AML-193 (cell line): ENCODE measurements at regions not wholly inside any gene's neighbourhood (a gene's known extent, or its start where the extent isn't known, plus 50 kb on each side); places are given as distances from the start of the nearest gene placed in this dataset.

ENCODE experiments used
- DNase-seq, 2 experiments: peaks; one replicate each; lab custom pipeline; 2025; lab: John Stamatoyannopoulos, UW

- no peak for DNase-seq
Measured at GRCh38 chr4:133741766-133742165, 459.8 kb downstream of the PABPC4L start.

- DNase-seq, result no peak
Measured at GRCh38 chr4:133720001-133720400, 481.6 kb downstream of the PABPC4L start.

- DNase-seq, result no peak
Measured at GRCh38 chr4:133719098-133719497, 482.5 kb downstream of the PABPC4L start.

- no peak for DNase-seq
Measured at GRCh38 chr4:133714211-133714610, 487.4 kb downstream of the PABPC4L start.

GRCh38 chr4:133713340-133713739 is 488.2 kb downstream of the PABPC4L start:
- no peak for DNase-seq

GRCh38 chr4:133711817-133712216 is 489.8 kb downstream of the PABPC4L start:
- no peak for DNase-seq

GRCh38 chr4:133694416-133694815 is 507.2 kb downstream of the PABPC4L start:
- DNase-seq, result no peak

GRCh38 chr4:133683967-133684366 is 517.6 kb downstream of the PABPC4L start:
- no peak for DNase-seq

GRCh38 chr4:133668061-133668851 is 519.2 kb downstream of the PCDH10 start:
- no peak for DNase-seq

GRCh38 chr4:133647206-133647605 is 498.1 kb downstream of the PCDH10 start:
- DNase-seq, result no peak

- no peak for DNase-seq
Measured at GRCh38 chr4:133641191-133641590, 492.1 kb downstream of the PCDH10 start.

- DNase-seq, result no peak
Measured at GRCh38 chr4:133638751-133639150, 489.7 kb downstream of the PCDH10 start.

- no peak for DNase-seq
Measured at GRCh38 chr4:133637161-133637560, 488.1 kb downstream of the PCDH10 start.

GRCh38 chr4:133624744-133625143 is 475.6 kb downstream of the PCDH10 start:
- DNase-seq, result no peak

GRCh38 chr4:133623847-133624246 is 474.8 kb downstream of the PCDH10 start:
- DNase-seq, result no peak

- DNase-seq, result no peak
Measured at GRCh38 chr4:133621628-133622027, 472.5 kb downstream of the PCDH10 start.

- no peak for DNase-seq
Measured at GRCh38 chr4:133620555-133620954, 471.5 kb downstream of the PCDH10 start.

GRCh38 chr4:133618963-133619362 is 469.9 kb downstream of the PCDH10 start:
- DNase-seq, result no peak

- no peak for DNase-seq
Measured at GRCh38 chr4:133600008-133600407, 450.9 kb downstream of the PCDH10 start.

GRCh38 chr4:133598779-133599178 is 449.7 kb downstream of the PCDH10 start:
- DNase-seq, result no peak

- DNase-seq, result no peak
Measured at GRCh38 chr4:133597251-133597650, 448.2 kb downstream of the PCDH10 start.

GRCh38 chr4:133596459-133596858 is 447.4 kb downstream of the PCDH10 start:
- no peak for DNase-seq

GRCh38 chr4:133594390-133595207 is 445.5 kb downstream of the PCDH10 start:
- DNase-seq, result no peak
